Forelimb muscle (tissue), 1 donor: ENCODE measurements at regions not wholly inside any gene's neighbourhood (a gene's known extent, or its start where the extent isn't known, plus 50 kb on each side); places are given as distances from the start of the nearest gene placed in this dataset.

Experiments
- DNase-seq: peaks from one replicate; pipeline ENCODE4 v3.0.0-alpha.2; 2013; ENCODE audit warnings: low read depth

- DNase-seq: no peak
These were observed 330.0 kb downstream of the DDX10 start for GRCh38 chr11:108994887-108995286.

- no peak for DNase-seq
These were observed 333.0 kb downstream of the DDX10 start for GRCh38 chr11:108997826-108998225.

- no peak for DNase-seq
These were observed 335.7 kb downstream of the DDX10 start for GRCh38 chr11:109000531-109000930.

- no peak for DNase-seq
These were observed 336.7 kb downstream of the DDX10 start for GRCh38 chr11:109001585-109001984.

GRCh38 chr11:109012991-109013390 is 348.1 kb downstream of the DDX10 start:
- DNase-seq: no peak

- no peak for DNase-seq
These were observed 350.4 kb downstream of the DDX10 start for GRCh38 chr11:109015283-109015682.

- no peak for DNase-seq
These were observed 351.9 kb downstream of the DDX10 start for GRCh38 chr11:109016724-109017123.

- no peak for DNase-seq
These were observed 352.6 kb downstream of the DDX10 start for GRCh38 chr11:109017489-109017888.

GRCh38 chr11:109018639-109019038 is 353.8 kb downstream of the DDX10 start:
- DNase-seq: no peak

- no peak for DNase-seq
These were observed 354.6 kb downstream of the DDX10 start for GRCh38 chr11:109019342-109019936.

GRCh38 chr11:109023036-109023435 is 358.2 kb downstream of the DDX10 start:
- DNase-seq: no peak

- DNase-seq: no peak
These were observed 362.1 kb downstream of the DDX10 start for GRCh38 chr11:109026891-109027489.

GRCh38 chr11:109027851-109028250 is 363.0 kb downstream of the DDX10 start:
- no peak for DNase-seq

GRCh38 chr11:109029927-109030326 is 365.1 kb downstream of the DDX10 start:
- no peak for DNase-seq

GRCh38 chr11:109033627-109034338 is 368.9 kb downstream of the DDX10 start:
- no peak for DNase-seq

GRCh38 chr11:109034339-109034696 is 369.4 kb downstream of the DDX10 start:
- DNase-seq: no peak

GRCh38 chr11:109035284-109035683 is 370.4 kb downstream of the DDX10 start:
- DNase-seq: no peak

GRCh38 chr11:109036011-109036410 is 371.1 kb downstream of the DDX10 start:
- DNase-seq: no peak

GRCh38 chr11:109037856-109038780 is 373.2 kb downstream of the DDX10 start:
- DNase-seq: no peak

- DNase-seq: no peak
These were observed 374.7 kb downstream of the DDX10 start for GRCh38 chr11:109039611-109040010.

GRCh38 chr11:109040303-109040702 is 375.4 kb downstream of the DDX10 start:
- DNase-seq: no peak

GRCh38 chr11:109041876-109042275 is 377.0 kb downstream of the DDX10 start:
- no peak for DNase-seq
